GM21825 (cell line): ENCODE measurements at regions not wholly inside any gene's neighbourhood (a gene's known extent, or its start where the extent isn't known, plus 50 kb on each side); places are given as distances from the start of the nearest gene placed in this dataset.

Source experiments
- ATAC-seq: cut with Tn5 transposase; IDR thresholded peaks from one replicate; pipeline ENCODE4 v1.9.1; 2021; ENCODE audit warnings: mild to moderate bottlenecking, moderate library complexity; ENCODE audit not compliant: unreplicated experiment

GRCh38 chr7:136667584-136667983, 200.9 kb upstream of the CHRM2 start:
- ATAC-seq = no peak

GRCh38 chr7:136665878-136666509, 202.5 kb upstream of the CHRM2 start:
- no peak for ATAC-seq

GRCh38 chr7:136664537-136664936, 203.9 kb upstream of the CHRM2 start:
- no peak for ATAC-seq

- ATAC-seq = no peak
Observed at GRCh38 chr7:136657482-136657921, 210.9 kb upstream of the CHRM2 start.

- ATAC-seq = no peak
Observed at GRCh38 chr7:136656516-136656915, 211.9 kb upstream of the CHRM2 start.

GRCh38 chr7:136655414-136655813, 213.0 kb upstream of the CHRM2 start:
- no peak for ATAC-seq

- no peak for ATAC-seq
Observed at GRCh38 chr7:136654406-136654805, 214.0 kb upstream of the CHRM2 start.

GRCh38 chr7:136652635-136653370, 215.6 kb upstream of the CHRM2 start:
- no peak for ATAC-seq

GRCh38 chr7:136640977-136641376, 227.5 kb upstream of the CHRM2 start:
- no peak for ATAC-seq

GRCh38 chr7:136637813-136638212, 230.6 kb upstream of the CHRM2 start:
- no peak for ATAC-seq

- ATAC-seq = no peak
Observed at GRCh38 chr7:136635751-136636150, 232.7 kb upstream of the CHRM2 start.

- no peak for ATAC-seq
Observed at GRCh38 chr7:136618818-136619217, 249.6 kb upstream of the CHRM2 start.

- no peak for ATAC-seq
Observed at GRCh38 chr7:136617176-136617575, 251.3 kb upstream of the CHRM2 start.

- ATAC-seq = no peak
Observed at GRCh38 chr7:136605532-136606329, 262.7 kb upstream of the CHRM2 start.

GRCh38 chr7:136601772-136602171, 266.7 kb upstream of the CHRM2 start:
- ATAC-seq = no peak

GRCh38 chr7:136600475-136600874, 268.0 kb upstream of the CHRM2 start:
- no peak for ATAC-seq

- ATAC-seq = no peak
Observed at GRCh38 chr7:136594739-136595144, 273.7 kb upstream of the CHRM2 start.

- ATAC-seq = no peak
Observed at GRCh38 chr7:136588216-136588615, 280.2 kb upstream of the CHRM2 start.

GRCh38 chr7:136585954-136586670, 282.3 kb upstream of the CHRM2 start:
- no peak for ATAC-seq

- no peak for ATAC-seq
Observed at GRCh38 chr7:136566491-136566890, 302.0 kb upstream of the CHRM2 start.

- no peak for ATAC-seq
Observed at GRCh38 chr7:136555933-136556332, 312.5 kb upstream of the CHRM2 start.
